ENCODE measurements at regions not wholly inside any gene's neighbourhood (a gene's known extent, or its start where the extent isn't known, plus 50 kb on each side); places are given as distances from the start of the nearest gene placed in this dataset.

- 66% methylated on average over 2 of the region's 4 CpGs for whole genome bisulfite sequencing (ENCODE audit: insufficient coverage)
- peak in 1 of 2 donors; percentile 65 for DNase-seq
- intact Hi-C loops (cut with micrococcal nuclease): no loop called here
Measured at GRCh38 chr2:196233805-196234475, 62.6 kb upstream of the STK17B start.

GRCh38 chr2:196234672-196235071, 63.3 kb upstream of the STK17B start:
- Histone ChIP-seq H3K9me3 (ENCODE audit: control insufficient read depth, insufficient read depth, low read length) (no peaks in the 10 kb centered on the region), H3K36me3 (ENCODE audit: control insufficient read depth, insufficient read depth, low read length) (no peaks in the 10 kb centered on the region), H3K27me3 (ENCODE audit: control insufficient read depth, insufficient read depth, low read length) (no peaks in the 10 kb centered on the region), H3K27ac (ENCODE audit: low read length) (peak overlapping the region; percentile 70), H3K4me3 (ENCODE audit: low read length) (no peak overlapping the region), H3K4me1 (ENCODE audit: control insufficient read depth, insufficient read depth, low read length) (peaks cover 56% of the 10 kb centered on the region)
- H3K27me3 Mint-ChIP-seq (ENCODE audit: low read depth in 2 of 2): no peaks in the 10 kb centered on the region
- H3K36me3 Mint-ChIP-seq: no peaks in the 10 kb centered on the region
- H3K9me3 Mint-ChIP-seq: no peaks in the 10 kb centered on the region
- TF ChIP-seq, protein P1, sequence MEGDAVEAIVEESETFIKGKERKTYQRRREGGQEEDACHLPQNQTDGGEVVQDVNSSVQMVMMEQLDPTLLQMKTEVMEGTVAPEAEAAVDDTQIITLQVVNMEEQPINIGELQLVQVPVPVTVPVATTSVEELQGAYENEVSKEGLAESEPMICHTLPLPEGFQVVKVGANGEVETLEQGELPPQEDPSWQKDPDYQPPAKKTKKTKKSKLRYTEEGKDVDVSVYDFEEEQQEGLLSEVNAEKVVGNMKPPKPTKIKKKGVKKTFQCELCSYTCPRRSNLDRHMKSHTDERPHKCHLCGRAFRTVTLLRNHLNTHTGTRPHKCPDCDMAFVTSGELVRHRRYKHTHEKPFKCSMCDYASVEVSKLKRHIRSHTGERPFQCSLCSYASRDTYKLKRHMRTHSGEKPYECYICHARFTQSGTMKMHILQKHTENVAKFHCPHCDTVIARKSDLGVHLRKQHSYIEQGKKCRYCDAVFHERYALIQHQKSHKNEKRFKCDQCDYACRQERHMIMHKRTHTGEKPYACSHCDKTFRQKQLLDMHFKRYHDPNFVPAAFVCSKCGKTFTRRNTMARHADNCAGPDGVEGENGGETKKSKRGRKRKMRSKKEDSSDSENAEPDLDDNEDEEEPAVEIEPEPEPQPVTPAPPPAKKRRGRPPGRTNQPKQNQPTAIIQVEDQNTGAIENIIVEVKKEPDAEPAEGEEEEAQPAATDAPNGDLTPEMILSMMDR (IDR thresholded peaks at IDR 0.05): no peak
- H3K27ac Mint-ChIP-seq: peak overlapping the region; percentile 84 to 97
- WGBS (ENCODE audit: insufficient coverage): 24% methylated on average over 2 of the region's 4 CpGs
- H3K4me1 Mint-ChIP-seq: peaks cover 53 to 57% of the 10 kb centered on the region in 2 donors
- DNase-seq (peak; percentile 46 to 68), ATAC-seq (peak; percentile 72 to 80 (median 77))
- intact Hi-C loops (cut with micrococcal nuclease): no loop called here
- peak overlapping the region; percentile 68 for H3K4me3 Mint-ChIP-seq

More at GRCh38 chr2:196233805-196234475, 62.6 kb upstream of the STK17B start:
- H3K27me3 Mint-ChIP-seq (ENCODE audit: low read depth in 2 of 2): no peaks in the 10 kb centered on the region
- no peak overlapping the region for H3K4me3 Mint-ChIP-seq
- peak overlapping the region; percentile 84 to 97 for H3K27ac Mint-ChIP-seq
- no peaks in the 10 kb centered on the region for H3K36me3 ChIP-seq (ENCODE audit: control insufficient read depth, insufficient read depth, low read length)
- no peak overlapping the region for H3K4me3 ChIP-seq (ENCODE audit: low read length)
- H3K27ac ChIP-seq (ENCODE audit: low read length): peak overlapping the region; percentile 70
- peaks cover 51% of the 10 kb centered on the region for H3K4me1 ChIP-seq (ENCODE audit: control insufficient read depth, insufficient read depth, low read length)
- TF ChIP-seq, protein P1 (IDR thresholded peaks at IDR 0.05): no peak
- no peaks in the 10 kb centered on the region for H3K9me3 Mint-ChIP-seq
- ATAC-seq: peak in 1 of 3 donors; percentile 40
- no peaks in the 10 kb centered on the region for H3K27me3 ChIP-seq (ENCODE audit: control insufficient read depth, insufficient read depth, low read length)
- H3K36me3 Mint-ChIP-seq: no peaks in the 10 kb centered on the region
- no peaks in the 10 kb centered on the region for H3K9me3 ChIP-seq (ENCODE audit: control insufficient read depth, insufficient read depth, low read length)
- peaks cover 45 to 50% of the 10 kb centered on the region in 2 donors for H3K4me1 Mint-ChIP-seq

GRCh38 chr2:196238836-196239380, 67.5 kb upstream of the STK17B start:
- no peaks in the 10 kb centered on the region for H3K36me3 ChIP-seq (ENCODE audit: control insufficient read depth, insufficient read depth, low read length)
- H3K4me3 Mint-ChIP-seq: peak overlapping the region; percentile 80
- H3K4me3 ChIP-seq (ENCODE audit: low read length): no peak overlapping the region
- ATAC-seq (no peak), DNase-seq (no peak)
- no peaks in the 10 kb centered on the region for H3K27me3 Mint-ChIP-seq (ENCODE audit: low read depth in 2 of 2)
- no peaks in the 10 kb centered on the region for H3K9me3 ChIP-seq (ENCODE audit: control insufficient read depth, insufficient read depth, low read length)
- H3K27me3 ChIP-seq (ENCODE audit: control insufficient read depth, insufficient read depth, low read length): no peaks in the 10 kb centered on the region
- peaks cover 0 to 4% of the 10 kb centered on the region in 2 donors for H3K9me3 Mint-ChIP-seq
- H3K27ac ChIP-seq (ENCODE audit: low read length): peak overlapping the region; percentile 91
- H3K36me3 Mint-ChIP-seq: no peaks in the 10 kb centered on the region
- intact Hi-C loops (cut with micrococcal nuclease): no loop called here
- WGBS (ENCODE audit: insufficient coverage): 82% methylated on average over 2 of the region's 2 CpGs
- peaks cover 71% of the 10 kb centered on the region for H3K4me1 ChIP-seq (ENCODE audit: control insufficient read depth, insufficient read depth, low read length)
- H3K27ac Mint-ChIP-seq: peak overlapping the region; percentile 97
- TF ChIP-seq, protein P1 (IDR thresholded peaks at IDR 0.05): no peak
- peaks cover 74 to 79% of the 10 kb centered on the region in 2 donors for H3K4me1 Mint-ChIP-seq
